ENCODE measurements at regions not wholly inside any gene's neighbourhood (a gene's known extent, or its start where the extent isn't known, plus 50 kb on each side); places are given as distances from the start of the nearest gene placed in this dataset.

DNA sequence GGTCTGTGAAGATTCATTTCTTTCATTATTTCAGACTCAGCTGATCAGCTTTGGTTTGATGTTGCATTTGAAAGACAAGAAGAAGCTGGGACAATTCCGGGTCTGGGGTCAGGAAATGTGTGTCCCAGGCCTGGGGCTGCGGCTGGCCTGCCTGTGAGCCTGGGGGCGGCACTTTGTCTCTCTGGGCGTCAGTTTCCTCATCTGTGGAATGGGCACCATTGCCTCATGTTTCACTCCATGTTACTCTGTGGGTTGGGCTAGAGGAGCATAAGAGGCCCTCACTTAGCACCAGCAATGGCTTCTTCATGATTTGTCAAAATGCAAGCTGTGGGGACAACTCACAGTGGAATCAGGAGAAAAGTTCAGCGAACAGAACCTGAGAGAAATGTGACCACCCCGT is 570.1 kb downstream of the VRK1 start:
- TF ChIP-seq, protein P1, sequence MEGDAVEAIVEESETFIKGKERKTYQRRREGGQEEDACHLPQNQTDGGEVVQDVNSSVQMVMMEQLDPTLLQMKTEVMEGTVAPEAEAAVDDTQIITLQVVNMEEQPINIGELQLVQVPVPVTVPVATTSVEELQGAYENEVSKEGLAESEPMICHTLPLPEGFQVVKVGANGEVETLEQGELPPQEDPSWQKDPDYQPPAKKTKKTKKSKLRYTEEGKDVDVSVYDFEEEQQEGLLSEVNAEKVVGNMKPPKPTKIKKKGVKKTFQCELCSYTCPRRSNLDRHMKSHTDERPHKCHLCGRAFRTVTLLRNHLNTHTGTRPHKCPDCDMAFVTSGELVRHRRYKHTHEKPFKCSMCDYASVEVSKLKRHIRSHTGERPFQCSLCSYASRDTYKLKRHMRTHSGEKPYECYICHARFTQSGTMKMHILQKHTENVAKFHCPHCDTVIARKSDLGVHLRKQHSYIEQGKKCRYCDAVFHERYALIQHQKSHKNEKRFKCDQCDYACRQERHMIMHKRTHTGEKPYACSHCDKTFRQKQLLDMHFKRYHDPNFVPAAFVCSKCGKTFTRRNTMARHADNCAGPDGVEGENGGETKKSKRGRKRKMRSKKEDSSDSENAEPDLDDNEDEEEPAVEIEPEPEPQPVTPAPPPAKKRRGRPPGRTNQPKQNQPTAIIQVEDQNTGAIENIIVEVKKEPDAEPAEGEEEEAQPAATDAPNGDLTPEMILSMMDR (IDR thresholded peaks at IDR 0.05; ENCODE audit: control extremely low read depth, extremely low read depth): no peak
- H3K4me1 ChIP-seq (ENCODE audit: control insufficient read depth in 5 of 5, insufficient read depth in 5 of 5, low read length in 5 of 5): no peaks in the 10 kb centered on the region
- WGBS, 2 donors: 78 to 90% methylated on average over 6 of the region's 6 CpGs
- no peak for DNase-seq
- H3K9ac ChIP-seq (ENCODE audit: insufficient read depth in 1 of 2, low read length in 2 of 2): no peak overlapping the region
- H3K27me3 ChIP-seq (ENCODE audit: control insufficient read depth in 3 of 3, insufficient read depth in 3 of 3, low read length in 2 of 3): no peaks in the 10 kb centered on the region
- peaks cover 0 to 1% (median 0%) of the 10 kb centered on the region in 4 donors for H3K9me3 ChIP-seq (ENCODE audit: control insufficient read depth in 4 of 4, insufficient read depth in 3 of 4, low read length in 3 of 4)
- no peak for ATAC-seq (ENCODE audit: insufficient read depth, low FRiP score)
- no peak overlapping the region for H3K27ac ChIP-seq (ENCODE audit: low read depth in 1 of 2, low read length in 1 of 2)
- H3K36me3 ChIP-seq (ENCODE audit: control insufficient read depth in 4 of 4, insufficient read depth in 4 of 4, low read length in 4 of 4): no peaks in the 10 kb centered on the region
- H3K4me3 ChIP-seq: no peak overlapping the region

DNA sequence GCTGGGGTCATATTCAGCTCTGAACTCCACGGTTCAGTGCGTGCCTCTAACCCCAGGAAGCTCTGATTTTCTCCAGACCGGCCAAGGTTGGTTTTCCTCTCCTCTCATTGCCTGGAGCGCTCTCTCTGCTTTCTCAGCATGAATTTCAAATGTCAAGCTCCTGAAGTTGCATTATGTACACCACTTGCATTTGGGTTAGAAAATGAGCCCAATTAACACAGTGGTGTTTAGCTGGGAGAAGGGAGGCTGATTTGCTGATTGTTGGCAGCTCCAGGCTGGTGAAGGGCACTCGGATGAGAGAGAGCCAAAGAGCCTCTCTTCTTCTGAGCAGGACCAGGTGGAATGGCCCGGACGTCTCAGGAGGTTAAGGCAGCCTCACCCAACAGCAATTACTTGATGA is 570.9 kb downstream of the VRK1 start:
- no peak overlapping the region for H3K4me3 ChIP-seq
- H3K9me3 ChIP-seq (ENCODE audit: control insufficient read depth in 4 of 4, insufficient read depth in 3 of 4, low read length in 3 of 4): peaks cover 0 to 3% (median 0%) of the 10 kb centered on the region in 4 donors
- WGBS, 2 donors: 73 to 76% methylated on average over 7 of the region's 7 CpGs

DNA sequence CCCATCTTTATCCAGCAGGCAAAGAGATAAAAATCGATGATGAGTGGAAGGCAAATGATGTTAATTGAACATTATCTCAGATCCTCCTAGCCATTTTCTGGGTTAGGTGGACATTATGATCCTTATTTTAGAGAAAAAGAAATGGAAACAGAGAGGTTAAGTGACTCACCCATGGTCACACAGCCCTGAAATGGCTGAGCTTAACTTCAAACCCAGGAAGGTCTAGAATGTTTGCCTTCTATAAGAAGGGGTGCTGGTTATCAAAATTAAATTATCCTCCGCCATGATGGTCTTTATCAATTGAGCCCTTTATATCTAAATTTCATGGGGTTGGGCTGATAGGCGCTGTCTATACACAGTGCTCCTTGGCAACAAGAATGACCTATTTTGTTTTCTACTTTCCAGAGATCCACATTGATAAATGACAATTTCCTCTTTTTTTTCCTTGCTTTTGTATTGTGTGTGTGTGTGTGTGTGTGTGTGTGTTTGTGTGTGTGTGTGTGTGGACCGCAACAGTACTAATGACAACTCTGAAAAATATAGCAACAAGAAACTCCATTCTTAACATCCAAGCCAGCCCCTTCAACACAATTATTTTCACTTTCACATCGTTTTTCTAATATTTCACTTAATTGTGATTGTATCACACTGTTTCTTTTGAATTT is 571.9 kb downstream of the VRK1 start:
- Histone ChIP-seq H3K9ac (ENCODE audit: insufficient read depth in 1 of 2, low read length in 2 of 2) (no peak overlapping the region), H3K36me3 (ENCODE audit: control insufficient read depth in 4 of 4, insufficient read depth in 4 of 4, low read length in 4 of 4) (no peaks in the 10 kb centered on the region), H3K9me3 (ENCODE audit: control insufficient read depth in 4 of 4, insufficient read depth in 3 of 4, low read length in 3 of 4) (peaks cover 0 to 4% (median 0%) of the 10 kb centered on the region in 4 donors), H3K4me3 (no peak overlapping the region), H3K27me3 (ENCODE audit: control insufficient read depth in 3 of 3, insufficient read depth in 3 of 3, low read length in 2 of 3) (no peaks in the 10 kb centered on the region), H3K27ac (ENCODE audit: low read depth in 1 of 2, low read length in 1 of 2) (no peak overlapping the region), H3K4me1 (ENCODE audit: control insufficient read depth in 5 of 5, insufficient read depth in 5 of 5, low read length in 5 of 5) (no peaks in the 10 kb centered on the region)
- DNase-seq: no peak
- WGBS, 2 donors: 68 to 81% methylated on average over 5 of the region's 5 CpGs
- TF ChIP-seq, protein P1 (IDR thresholded peaks at IDR 0.05; ENCODE audit: control extremely low read depth, extremely low read depth): no peak
- no peak for ATAC-seq (ENCODE audit: insufficient read depth, low FRiP score)

More for the DNA sequence above, 570.9 kb downstream of the VRK1 start:
- no peak for ATAC-seq (ENCODE audit: insufficient read depth, low FRiP score)
- Histone ChIP-seq H3K4me1 (ENCODE audit: control insufficient read depth in 5 of 5, insufficient read depth in 5 of 5, low read length in 5 of 5) (no peaks in the 10 kb centered on the region), H3K27ac (ENCODE audit: low read depth in 1 of 2, low read length in 1 of 2) (no peak overlapping the region), H3K9ac (ENCODE audit: insufficient read depth in 1 of 2, low read length in 2 of 2) (no peak overlapping the region), H3K36me3 (ENCODE audit: control insufficient read depth in 4 of 4, insufficient read depth in 4 of 4, low read length in 4 of 4) (no peaks in the 10 kb centered on the region), H3K27me3 (ENCODE audit: control insufficient read depth in 3 of 3, insufficient read depth in 3 of 3, low read length in 2 of 3) (no peaks in the 10 kb centered on the region)
- no peak for DNase-seq
- TF ChIP-seq, protein P1 (IDR thresholded peaks at IDR 0.05; ENCODE audit: control extremely low read depth, extremely low read depth): no peak

DNA sequence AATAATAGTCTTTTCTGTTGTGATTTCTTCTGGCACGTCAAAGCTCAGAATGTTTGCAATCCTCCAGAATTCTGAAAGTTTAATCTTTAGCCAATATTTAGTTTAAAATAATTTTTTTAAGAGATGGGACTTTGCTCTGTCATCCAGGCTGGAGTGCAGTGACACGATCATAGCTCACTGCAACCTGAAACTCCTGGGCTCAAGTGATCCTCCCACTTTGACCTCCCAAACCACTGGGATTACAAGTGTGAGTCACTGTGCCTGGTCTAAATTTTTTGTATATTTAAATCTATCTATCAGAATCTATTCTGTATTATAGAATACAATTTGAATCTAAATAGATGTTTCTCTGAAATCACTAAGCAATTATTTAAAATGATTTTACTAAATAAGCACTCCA is 572.7 kb downstream of the VRK1 start:
- no peaks in the 10 kb centered on the region for H3K4me1 ChIP-seq (ENCODE audit: control insufficient read depth in 5 of 5, insufficient read depth in 5 of 5, low read length in 5 of 5)
- WGBS, 2 donors: 70 to 84% methylated on average over 2 of the region's 2 CpGs
- H3K4me3 ChIP-seq: no peak overlapping the region
- H3K9me3 ChIP-seq (ENCODE audit: control insufficient read depth in 4 of 4, insufficient read depth in 3 of 4, low read length in 3 of 4): peaks cover 0 to 4% (median 0%) of the 10 kb centered on the region in 4 donors
- no peak overlapping the region for H3K27ac ChIP-seq (ENCODE audit: low read depth in 1 of 2, low read length in 1 of 2)
- DNase-seq (no peak), ATAC-seq (ENCODE audit: insufficient read depth, low FRiP score) (no peak)
- H3K9ac ChIP-seq (ENCODE audit: insufficient read depth in 1 of 2, low read length in 2 of 2): no peak overlapping the region
- H3K36me3 ChIP-seq (ENCODE audit: control insufficient read depth in 4 of 4, insufficient read depth in 4 of 4, low read length in 4 of 4): no peaks in the 10 kb centered on the region
- TF ChIP-seq, protein P1 (IDR thresholded peaks at IDR 0.05; ENCODE audit: control extremely low read depth, extremely low read depth): no peak
- no peaks in the 10 kb centered on the region for H3K27me3 ChIP-seq (ENCODE audit: control insufficient read depth in 3 of 3, insufficient read depth in 3 of 3, low read length in 2 of 3)

All from lung (tissue), 11 donors.